Body of pancreas (tissue), 4 donors: ENCODE measurements at regions not wholly inside any gene's neighbourhood (a gene's known extent, or its start where the extent isn't known, plus 50 kb on each side); places are given as distances from the start of the nearest gene placed in this dataset.

ENCODE experiments used
- POLR2A ChIP-seq, 3 donors: fragments of 450-650 bp; IDR thresholded peaks; one replicate each; pipeline ENCODE4 v1.6.1; 2016; ENCODE audit warnings: antibody characterized with exemption in 3 of 3, mild to moderate bottlenecking in 2 of 3
- TF ChIP-seq, protein P1 (sequence below), 7 experiments: fragments of 450-650 bp in 4 of 7; fragments of 200-600 bp in 3 of 7; sonication (generic) in 3 of 7; IDR thresholded peaks; one replicate each; pipeline ENCODE4 v1.5.1; 2016 to 2019; ENCODE audit warnings: antibody characterized with exemption in 7 of 7

GRCh38 chr16:26705346-26705745 lies 361.4 kb upstream of the C16orf82 start:
- TF ChIP-seq, protein P1, sequence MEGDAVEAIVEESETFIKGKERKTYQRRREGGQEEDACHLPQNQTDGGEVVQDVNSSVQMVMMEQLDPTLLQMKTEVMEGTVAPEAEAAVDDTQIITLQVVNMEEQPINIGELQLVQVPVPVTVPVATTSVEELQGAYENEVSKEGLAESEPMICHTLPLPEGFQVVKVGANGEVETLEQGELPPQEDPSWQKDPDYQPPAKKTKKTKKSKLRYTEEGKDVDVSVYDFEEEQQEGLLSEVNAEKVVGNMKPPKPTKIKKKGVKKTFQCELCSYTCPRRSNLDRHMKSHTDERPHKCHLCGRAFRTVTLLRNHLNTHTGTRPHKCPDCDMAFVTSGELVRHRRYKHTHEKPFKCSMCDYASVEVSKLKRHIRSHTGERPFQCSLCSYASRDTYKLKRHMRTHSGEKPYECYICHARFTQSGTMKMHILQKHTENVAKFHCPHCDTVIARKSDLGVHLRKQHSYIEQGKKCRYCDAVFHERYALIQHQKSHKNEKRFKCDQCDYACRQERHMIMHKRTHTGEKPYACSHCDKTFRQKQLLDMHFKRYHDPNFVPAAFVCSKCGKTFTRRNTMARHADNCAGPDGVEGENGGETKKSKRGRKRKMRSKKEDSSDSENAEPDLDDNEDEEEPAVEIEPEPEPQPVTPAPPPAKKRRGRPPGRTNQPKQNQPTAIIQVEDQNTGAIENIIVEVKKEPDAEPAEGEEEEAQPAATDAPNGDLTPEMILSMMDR (IDR thresholded peaks at IDR 0.05), result no peak
- no peak for TF ChIP-seq POLR2A (IDR thresholded peaks at IDR 0.05)
